WTC11 (cell line): ENCODE measurements at regions not wholly inside any gene's neighbourhood (a gene's known extent, or its start where the extent isn't known, plus 50 kb on each side); places are given as distances from the start of the nearest gene placed in this dataset.

Experiments used
- ESRRA ChIP-seq: sonication (generic); formaldehyde crosslinking; IDR thresholded peaks from 2 replicates; pipeline ENCODE4 v1.8.1; 2022; ENCODE audit warnings: mild to moderate bottlenecking, missing genetic modification reagents, borderline replicate concordance
- NR2C2 ChIP-seq: sonication (generic); formaldehyde crosslinking; IDR thresholded peaks from 2 replicates; pipeline ENCODE4 v1.8.0; 2022; ENCODE audit warnings: mild to moderate bottlenecking, missing genetic modification reagents
- STAT6 ChIP-seq: sonication (generic); formaldehyde crosslinking; conservative IDR thresholded peaks from 2 replicates; pipeline ENCODE4 v1.8.1; 2023; ENCODE audit warnings: mild to moderate bottlenecking, low read depth, missing genetic modification reagents, moderate library complexity
- TF ChIP-seq, protein P1 (sequence below): sonication (generic); formaldehyde crosslinking; IDR thresholded peaks from 2 replicates; pipeline ENCODE4 v1.8.1; 2022; ENCODE audit warnings: low read depth, missing genetic modification reagents, borderline replicate concordance
- TF ChIP-seq, protein P2 (sequence below): fragments of 200-600 bp; IDR thresholded peaks from 2 replicates; pipeline ENCODE4 v1.8.0; 2022; ENCODE audit warnings: antibody characterized with exemption
- TF ChIP-seq, protein P3 (sequence below): fragments of 250-450 bp; sonication (Bioruptor Pico); IDR thresholded peaks from 2 replicates; pipeline ENCODE4 v1.9.0; 2021; ENCODE audit warnings: mild to moderate bottlenecking, borderline replicate concordance

DNA sequence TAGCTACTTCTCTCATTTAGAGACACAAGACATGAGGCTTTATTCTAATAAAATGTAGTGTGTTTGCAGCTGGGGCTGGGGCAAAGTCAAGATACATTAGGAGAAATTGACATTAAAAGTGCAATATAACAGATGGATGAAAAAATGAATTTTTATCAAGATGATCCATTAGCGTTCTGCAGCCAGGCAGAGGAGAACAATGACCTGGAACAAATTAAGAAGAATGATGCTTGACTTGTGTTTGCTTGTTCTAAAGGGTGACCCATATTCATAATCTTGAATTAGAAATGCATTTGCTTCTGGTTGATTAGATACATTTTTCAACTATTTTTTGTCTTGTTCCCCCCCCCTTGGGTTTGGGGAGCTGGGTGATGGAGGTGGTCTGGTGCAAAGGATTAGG lies 439.5 kb upstream of the BOD1L1 start:
- TF ChIP-seq, protein P1, sequence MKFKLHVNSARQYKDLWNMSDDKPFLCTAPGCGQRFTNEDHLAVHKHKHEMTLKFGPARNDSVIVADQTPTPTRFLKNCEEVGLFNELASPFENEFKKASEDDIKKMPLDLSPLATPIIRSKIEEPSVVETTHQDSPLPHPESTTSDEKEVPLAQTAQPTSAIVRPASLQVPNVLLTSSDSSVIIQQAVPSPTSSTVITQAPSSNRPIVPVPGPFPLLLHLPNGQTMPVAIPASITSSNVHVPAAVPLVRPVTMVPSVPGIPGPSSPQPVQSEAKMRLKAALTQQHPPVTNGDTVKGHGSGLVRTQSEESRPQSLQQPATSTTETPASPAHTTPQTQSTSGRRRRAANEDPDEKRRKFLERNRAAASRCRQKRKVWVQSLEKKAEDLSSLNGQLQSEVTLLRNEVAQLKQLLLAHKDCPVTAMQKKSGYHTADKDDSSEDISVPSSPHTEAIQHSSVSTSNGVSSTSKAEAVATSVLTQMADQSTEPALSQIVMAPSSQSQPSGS (CRISPR knock-in tag) = no peak
- TF ChIP-seq, protein P2, sequence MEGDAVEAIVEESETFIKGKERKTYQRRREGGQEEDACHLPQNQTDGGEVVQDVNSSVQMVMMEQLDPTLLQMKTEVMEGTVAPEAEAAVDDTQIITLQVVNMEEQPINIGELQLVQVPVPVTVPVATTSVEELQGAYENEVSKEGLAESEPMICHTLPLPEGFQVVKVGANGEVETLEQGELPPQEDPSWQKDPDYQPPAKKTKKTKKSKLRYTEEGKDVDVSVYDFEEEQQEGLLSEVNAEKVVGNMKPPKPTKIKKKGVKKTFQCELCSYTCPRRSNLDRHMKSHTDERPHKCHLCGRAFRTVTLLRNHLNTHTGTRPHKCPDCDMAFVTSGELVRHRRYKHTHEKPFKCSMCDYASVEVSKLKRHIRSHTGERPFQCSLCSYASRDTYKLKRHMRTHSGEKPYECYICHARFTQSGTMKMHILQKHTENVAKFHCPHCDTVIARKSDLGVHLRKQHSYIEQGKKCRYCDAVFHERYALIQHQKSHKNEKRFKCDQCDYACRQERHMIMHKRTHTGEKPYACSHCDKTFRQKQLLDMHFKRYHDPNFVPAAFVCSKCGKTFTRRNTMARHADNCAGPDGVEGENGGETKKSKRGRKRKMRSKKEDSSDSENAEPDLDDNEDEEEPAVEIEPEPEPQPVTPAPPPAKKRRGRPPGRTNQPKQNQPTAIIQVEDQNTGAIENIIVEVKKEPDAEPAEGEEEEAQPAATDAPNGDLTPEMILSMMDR = no peak
- TF ChIP-seq, protein P3, sequence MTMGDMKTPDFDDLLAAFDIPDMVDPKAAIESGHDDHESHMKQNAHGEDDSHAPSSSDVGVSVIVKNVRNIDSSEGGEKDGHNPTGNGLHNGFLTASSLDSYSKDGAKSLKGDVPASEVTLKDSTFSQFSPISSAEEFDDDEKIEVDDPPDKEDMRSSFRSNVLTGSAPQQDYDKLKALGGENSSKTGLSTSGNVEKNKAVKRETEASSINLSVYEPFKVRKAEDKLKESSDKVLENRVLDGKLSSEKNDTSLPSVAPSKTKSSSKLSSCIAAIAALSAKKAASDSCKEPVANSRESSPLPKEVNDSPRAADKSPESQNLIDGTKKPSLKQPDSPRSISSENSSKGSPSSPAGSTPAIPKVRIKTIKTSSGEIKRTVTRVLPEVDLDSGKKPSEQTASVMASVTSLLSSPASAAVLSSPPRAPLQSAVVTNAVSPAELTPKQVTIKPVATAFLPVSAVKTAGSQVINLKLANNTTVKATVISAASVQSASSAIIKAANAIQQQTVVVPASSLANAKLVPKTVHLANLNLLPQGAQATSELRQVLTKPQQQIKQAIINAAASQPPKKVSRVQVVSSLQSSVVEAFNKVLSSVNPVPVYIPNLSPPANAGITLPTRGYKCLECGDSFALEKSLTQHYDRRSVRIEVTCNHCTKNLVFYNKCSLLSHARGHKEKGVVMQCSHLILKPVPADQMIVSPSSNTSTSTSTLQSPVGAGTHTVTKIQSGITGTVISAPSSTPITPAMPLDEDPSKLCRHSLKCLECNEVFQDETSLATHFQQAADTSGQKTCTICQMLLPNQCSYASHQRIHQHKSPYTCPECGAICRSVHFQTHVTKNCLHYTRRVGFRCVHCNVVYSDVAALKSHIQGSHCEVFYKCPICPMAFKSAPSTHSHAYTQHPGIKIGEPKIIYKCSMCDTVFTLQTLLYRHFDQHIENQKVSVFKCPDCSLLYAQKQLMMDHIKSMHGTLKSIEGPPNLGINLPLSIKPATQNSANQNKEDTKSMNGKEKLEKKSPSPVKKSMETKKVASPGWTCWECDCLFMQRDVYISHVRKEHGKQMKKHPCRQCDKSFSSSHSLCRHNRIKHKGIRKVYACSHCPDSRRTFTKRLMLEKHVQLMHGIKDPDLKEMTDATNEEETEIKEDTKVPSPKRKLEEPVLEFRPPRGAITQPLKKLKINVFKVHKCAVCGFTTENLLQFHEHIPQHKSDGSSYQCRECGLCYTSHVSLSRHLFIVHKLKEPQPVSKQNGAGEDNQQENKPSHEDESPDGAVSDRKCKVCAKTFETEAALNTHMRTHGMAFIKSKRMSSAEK (CRISPR knock-in tag) = no peak
- TF ChIP-seq ESRRA (CRISPR knock-in tag) = no peak
- TF ChIP-seq STAT6 = no peak
- no peak for TF ChIP-seq NR2C2
